HuH-7.5 (cell line): ENCODE measurements at regions not wholly inside any gene's neighbourhood (a gene's known extent, or its start where the extent isn't known, plus 50 kb on each side); places are given as distances from the start of the nearest gene placed in this dataset.

ENCODE experiments used
- DNase-seq: peaks from one replicate; pipeline ENCODE4 v3.0.0; 2011; ENCODE audit warnings: low spot score

- no peak for DNase-seq
Measured at GRCh38 chr2:16817305-16818202, 151.9 kb upstream of the CYRIA start.

- DNase-seq, result no peak
Measured at GRCh38 chr2:16816522-16816921, 150.9 kb upstream of the CYRIA start.

- DNase-seq, result no peak
Measured at GRCh38 chr2:16816016-16816415, 150.4 kb upstream of the CYRIA start.

GRCh38 chr2:16813593-16813992 lies 148.0 kb upstream of the CYRIA start:
- no peak for DNase-seq

- DNase-seq, result no peak
Measured at GRCh38 chr2:16798472-16798871, 132.8 kb upstream of the CYRIA start.

GRCh38 chr2:16791496-16791895 lies 125.9 kb upstream of the CYRIA start:
- DNase-seq, result no peak

GRCh38 chr2:16785149-16785548 lies 119.5 kb upstream of the CYRIA start:
- no peak for DNase-seq

GRCh38 chr2:16784652-16785051 lies 119.0 kb upstream of the CYRIA start:
- no peak for DNase-seq

GRCh38 chr2:16777123-16777870 lies 111.7 kb upstream of the CYRIA start:
- DNase-seq, result no peak

GRCh38 chr2:16775899-16776231 lies 110.2 kb upstream of the CYRIA start:
- no peak for DNase-seq

- DNase-seq, result peak; percentile 33
Measured at GRCh38 chr2:16774980-16775898, 109.6 kb upstream of the CYRIA start.

GRCh38 chr2:16774091-16774490 lies 108.5 kb upstream of the CYRIA start:
- DNase-seq, result no peak

GRCh38 chr2:16773080-16773713 lies 107.6 kb upstream of the CYRIA start:
- DNase-seq, result no peak

GRCh38 chr2:16767789-16768476 lies 102.3 kb upstream of the CYRIA start:
- DNase-seq, result no peak

- no peak for DNase-seq
Measured at GRCh38 chr2:16765356-16765755, 99.7 kb upstream of the CYRIA start.

- no peak for DNase-seq
Measured at GRCh38 chr2:16764487-16764886, 98.9 kb upstream of the CYRIA start.

- DNase-seq, result no peak
Measured at GRCh38 chr2:16763493-16763899, 97.9 kb upstream of the CYRIA start.

GRCh38 chr2:16763056-16763455 lies 97.4 kb upstream of the CYRIA start:
- DNase-seq, result no peak

GRCh38 chr2:16760426-16760825 lies 94.8 kb upstream of the CYRIA start:
- DNase-seq, result no peak

GRCh38 chr2:16756831-16757644 lies 91.4 kb upstream of the CYRIA start:
- DNase-seq, result peak; percentile 22
